ENCODE measurements at regions not wholly inside any gene's neighbourhood (a gene's known extent, or its start where the extent isn't known, plus 50 kb on each side); places are given as distances from the start of the nearest gene placed in this dataset.

GRCh38 chr5:3883040-3883439 is 287.4 kb downstream of the IRX1 start:
- H3K27ac Mint-ChIP-seq, result no peak overlapping the region
- H3K9ac ChIP-seq (ENCODE audit: extremely low read depth, insufficient read length, low read length), result no peak overlapping the region
- H3K4me2 ChIP-seq (ENCODE audit: insufficient read depth, insufficient read length, low read length), result no peak overlapping the region
- H4K91ac ChIP-seq (ENCODE audit: insufficient read length, low read depth, low read length), result no peak overlapping the region
- no peaks in the 10 kb centered on the region for H3K9me3 ChIP-seq (ENCODE audit: control insufficient read depth, low read depth, low read length)
- H2AFZ ChIP-seq (ENCODE audit: low read length), result no peak overlapping the region
- no peak for DNase-seq
- H4K8ac ChIP-seq (replicated peaks; ENCODE audit: insufficient read length, low read depth, low read length), result no peak overlapping the region
- no peak overlapping the region for H2AK5ac ChIP-seq (ENCODE audit: insufficient read length, low read length)
- H4K5ac ChIP-seq (ENCODE audit: insufficient read length, low read depth, low read length), result no peak overlapping the region
- H3K27me3 Mint-ChIP-seq (ENCODE audit: low read depth), result peaks cover 2% of the 10 kb centered on the region
- TF ChIP-seq CTCF (conservative IDR thresholded peaks at IDR 0.05), result no peak
- no peaks in the 10 kb centered on the region for H3K79me1 ChIP-seq (ENCODE audit: insufficient read depth, low read depth, low read length, poor library complexity, severe bottlenecking)
- no peak overlapping the region for H2BK20ac ChIP-seq (ENCODE audit: low read depth, low read length, poor library complexity, severe bottlenecking)
- no peaks in the 10 kb centered on the region for H3K27me3 ChIP-seq (ENCODE audit: insufficient read depth, low read length)
- no peaks in the 10 kb centered on the region for H3K23me2 ChIP-seq (ENCODE audit: insufficient read length, low read depth, low read length, poor library complexity, severe bottlenecking)
- H3K4me1 ChIP-seq (ENCODE audit: insufficient read depth, low read length), result no peaks in the 10 kb centered on the region
- no peaks in the 10 kb centered on the region for H3K36me3 Mint-ChIP-seq (ENCODE audit: insufficient read depth in 1 of 3, low read depth in 3 of 3)
- no peak overlapping the region for H3K23ac ChIP-seq (ENCODE audit: insufficient read length, low read depth, low read length)
- no peaks in the 10 kb centered on the region for H3K9me3 Mint-ChIP-seq
- H3K18ac ChIP-seq (ENCODE audit: insufficient read length, low read depth, low read length), result no peak overlapping the region
- H3K4me3 Mint-ChIP-seq, result no peak overlapping the region
- H3K4me1 Mint-ChIP-seq, result no peaks in the 10 kb centered on the region
- H2BK15ac ChIP-seq (ENCODE audit: low read depth, low read length), result no peak overlapping the region
- no peak overlapping the region for H3T11ph ChIP-seq (ENCODE audit: low read length)
- H3K56ac ChIP-seq (ENCODE audit: insufficient read length, low read depth, low read length), result no peak overlapping the region
- H3K79me2 ChIP-seq (ENCODE audit: insufficient read depth, low read length), result no peaks in the 10 kb centered on the region
- no peak overlapping the region for H3K4ac ChIP-seq (ENCODE audit: low read depth, low read length)
- no peak overlapping the region for H3K27ac ChIP-seq (ENCODE audit: insufficient read length, low read depth, low read length)
- H4K20me1 ChIP-seq (ENCODE audit: control insufficient read depth, insufficient read depth, insufficient read length), result no peaks in the 10 kb centered on the region
- no peak overlapping the region for H2BK120ac ChIP-seq (ENCODE audit: low read depth, low read length, poor library complexity, severe bottlenecking)
- H3K14ac ChIP-seq (ENCODE audit: insufficient read depth, low read length), result no peak overlapping the region
- no peak overlapping the region for H2BK12ac ChIP-seq (ENCODE audit: insufficient read length, low read depth, low read length)
- H2BK5ac ChIP-seq (ENCODE audit: insufficient read length, low read length), result no peak overlapping the region
- WGBS (ENCODE audit: extremely low coverage, insufficient read length, low lambda C conversion rate), result no CpG with 5 or more reads among the region's 11 CpGs

Measured in H9 (cell line).